H1 (cell line): ENCODE measurements at regions not wholly inside any gene's neighbourhood (a gene's known extent, or its start where the extent isn't known, plus 50 kb on each side); places are given as distances from the start of the nearest gene placed in this dataset.
"Not testable (repeated sequence)": the region's sequence is repeated elsewhere in the genome, so short reads cannot be mapped to it uniquely, and the experiment has no call there.

Experiments used
- CTCF ChIA-PET: fragments of 300-600 bp; sonication (Branson Sonifier 250); formaldehyde crosslinking; loops from one replicate; lab custom pipeline; 2021; ENCODE audit not compliant: partially characterized antibody; lab: Charles Lee
- POLR2A ChIA-PET: fragments of 300-600 bp; sonication (Branson Sonifier 250); formaldehyde crosslinking; loops from one replicate; lab custom pipeline; 2021; ENCODE audit warnings: inconsistent platforms; ENCODE audit not compliant: partially characterized antibody; lab: Charles Lee
- DNase-seq, 2 experiments: peaks; one replicate each; pipeline versions ENCODE4 v3.0.0 to v3.0.0-alpha.2; 2010 to 2022; ENCODE audit warnings: low spot score in 2 of 2, low read depth in 1 of 2, mixed read lengths in 1 of 2
- FAIRE-seq: peaks from 2 replicates; lab custom pipeline; 2011; peaks lifted over from hg19 to GRCh38; lab: Jason Lieb, UNC
- H2AFZ ChIP-seq: 2 replicates; pipeline ENCODE4 v1.8.1; 2012; ENCODE audit warnings: low read length, inconsistent platforms
- H2AK5ac ChIP-seq: 2 replicates; pipeline ENCODE4 v1.6.1; 2013; ENCODE audit warnings: low read depth, low read length
- H2BK120ac ChIP-seq: replicated peaks from 2 replicates; pipeline ENCODE3; 2013; ENCODE audit warnings: low read depth, low read length, inconsistent platforms
- H2BK12ac ChIP-seq: 2 replicates; pipeline ENCODE4 v1.6.1; 2013; ENCODE audit warnings: low read depth, low read length
- H2BK15ac ChIP-seq: 2 replicates; pipeline ENCODE4 v1.6.1; 2013; ENCODE audit warnings: low read length
- H2BK20ac ChIP-seq: 2 replicates; pipeline ENCODE4 v1.6.1; 2013; ENCODE audit warnings: low read length
- H2BK5ac ChIP-seq: 2 replicates; pipeline ENCODE4 v1.6.1; 2013; ENCODE audit warnings: low read depth, low read length
- H3K14ac ChIP-seq: 2 replicates; pipeline ENCODE4 v1.6.1; 2013; ENCODE audit warnings: inconsistent platforms; ENCODE audit not compliant: insufficient read length
- H3K18ac ChIP-seq: 2 replicates; pipeline ENCODE4 v1.6.1; 2013; ENCODE audit warnings: low read length; ENCODE audit errors: extremely low read depth
- H3K23ac ChIP-seq: 2 replicates; pipeline ENCODE4 v1.6.1; 2013; ENCODE audit warnings: inconsistent platforms; ENCODE audit not compliant: insufficient read length
- H3K23me2 ChIP-seq: 2 replicates; pipeline ENCODE4 v1.6.1; 2013; ENCODE audit warnings: low read depth, low read length
- H3K27ac ChIP-seq: 2 replicates; pipeline ENCODE4 v1.6.1; 2011; ENCODE audit warnings: low read depth, low read length, inconsistent platforms
- H3K27me3 ChIP-seq, 4 experiments: replicated peaks in 1 of 4; 1 replicate in 1 of 4; 2 replicates in 3 of 4; pipeline versions ENCODE4 v1.6.1 to v1.8.1; 2011 to 2013; ENCODE audit warnings: low read length in 3 of 4, mild to moderate bottlenecking in 3 of 4, inconsistent platforms in 2 of 4, mixed read lengths in 2 of 4, moderate library complexity in 1 of 4; ENCODE audit not compliant: control insufficient read depth in 3 of 4, insufficient read depth in 3 of 4; ENCODE audit errors: extremely low read depth in 1 of 4
- H3K36me3 ChIP-seq, 4 experiments: 2 replicates each; pipeline versions ENCODE4 v1.6.1 to v1.8.1; 2011 to 2013; ENCODE audit warnings: mild to moderate bottlenecking in 4 of 4, low read length in 3 of 4, moderate library complexity in 2 of 4, control low read depth in 1 of 4, inconsistent platforms in 1 of 4; ENCODE audit not compliant: insufficient read depth in 4 of 4, control insufficient read depth in 2 of 4
- H3K4ac ChIP-seq: replicated peaks from 2 replicates; pipeline ENCODE3; 2013; ENCODE audit warnings: low read length, low read depth, mixed read lengths, inconsistent platforms; ENCODE audit not compliant: insufficient read length
- H3K4me1 ChIP-seq, 4 experiments: replicated peaks in 1 of 4; 1 replicate in 1 of 4; 2 replicates in 3 of 4; pipeline versions ENCODE4 v1.6.1 to v1.8.1; 2011 to 2013; ENCODE audit warnings: low read length in 3 of 4, inconsistent platforms in 2 of 4, mixed read lengths in 1 of 4; ENCODE audit not compliant: insufficient read depth in 4 of 4, control insufficient read depth in 3 of 4
- H3K4me2 ChIP-seq, 2 experiments: 2 replicates each; pipeline versions ENCODE4 v1.6.1 to v1.8.1; 2011 to 2013; ENCODE audit warnings: low read depth in 2 of 2, low read length in 2 of 2, control low read depth in 1 of 2, inconsistent platforms in 1 of 2, mild to moderate bottlenecking in 1 of 2; ENCODE audit not compliant: insufficient read depth in 1 of 2
- H3K4me3 ChIP-seq, 4 experiments: fragments of 200-600, 300-600 bp in 1 of 4; sonication (generic), shearing (Covaris generic), sonication (Bioruptor Twin) in 1 of 4; 2 replicates each; pipeline versions ENCODE4 v1.5.1 to v1.8.1; 2011 to 2016; ENCODE audit warnings: low read length in 4 of 4, low read depth in 3 of 4, control low read depth in 2 of 4, inconsistent platforms in 2 of 4, mild to moderate bottlenecking in 2 of 4, mixed read lengths in 1 of 4, moderate library complexity in 1 of 4; ENCODE audit not compliant: insufficient read depth in 2 of 4; ENCODE audit errors: extremely low read depth in 1 of 4
- H3K56ac ChIP-seq: replicated peaks from 2 replicates; pipeline ENCODE3; 2013; ENCODE audit warnings: low read depth, mild to moderate bottlenecking, mixed read lengths, low read length, inconsistent platforms; ENCODE audit not compliant: insufficient read length
- H3K79me1 ChIP-seq: 2 replicates; pipeline ENCODE4 v1.6.1; 2013; ENCODE audit warnings: low read depth, low read length, control low read depth
- H3K79me2 ChIP-seq, 2 experiments: 2 replicates each; pipeline versions ENCODE4 v1.6.1 to v1.8.1; 2012 to 2013; ENCODE audit warnings: low read length in 2 of 2, mild to moderate bottlenecking in 2 of 2, inconsistent platforms in 1 of 2; ENCODE audit not compliant: insufficient read depth in 2 of 2, control insufficient read depth in 1 of 2
- H3K9ac ChIP-seq, 4 experiments: replicated peaks in 1 of 4; 1 replicate in 1 of 4; 2 replicates in 3 of 4; pipeline versions ENCODE4 v1.6.1 to v1.8.1; 2011 to 2013; ENCODE audit warnings: low read depth in 3 of 4, low read length in 3 of 4, control low read depth in 2 of 4, mild to moderate bottlenecking in 2 of 4, moderate library complexity in 2 of 4, inconsistent platforms in 1 of 4; ENCODE audit errors: extremely low read depth in 1 of 4
- H3K9me3 ChIP-seq, 2 experiments: 2 replicates each; pipeline versions ENCODE4 v1.6.1 to v1.8.1; 2012 to 2013; ENCODE audit warnings: mild to moderate bottlenecking in 2 of 2, moderate library complexity in 2 of 2, control low read depth in 1 of 2, inconsistent platforms in 1 of 2, low read depth in 1 of 2, low read length in 1 of 2, mixed read lengths in 1 of 2; ENCODE audit not compliant: insufficient read depth in 2 of 2
- H4K20me1 ChIP-seq, 2 experiments: replicated peaks in 1 of 2; 2 replicates each; pipeline versions ENCODE3 to v1.8.1; 2011 to 2013; ENCODE audit warnings: inconsistent platforms in 2 of 2, low read length in 2 of 2, mild to moderate bottlenecking in 1 of 2; ENCODE audit not compliant: insufficient read depth in 2 of 2, control insufficient read depth in 1 of 2
- H4K5ac ChIP-seq: 2 replicates; pipeline ENCODE4 v1.6.1; 2013; ENCODE audit warnings: low read length, low read depth, mixed read lengths, inconsistent platforms; ENCODE audit not compliant: insufficient read length
- H4K8ac ChIP-seq: 2 replicates; pipeline ENCODE4 v1.8.0; 2013; ENCODE audit warnings: mild to moderate bottlenecking, moderate library complexity, low read length, inconsistent platforms; ENCODE audit not compliant: insufficient read depth; ENCODE audit errors: extremely low read depth
- H4K91ac ChIP-seq: replicated peaks from 2 replicates; pipeline ENCODE3; 2013; ENCODE audit warnings: low read length, mixed read lengths, inconsistent platforms; ENCODE audit not compliant: insufficient read length
- WGBS, 2 experiments: shearing (Covaris generic) in 1 of 2; methylation state at CpG; one replicate each; pipeline versions ENCODE4 v1.1.6 to v1.1.7; 2013 to 2015; ENCODE audit warnings: low lambda C conversion rate in 2 of 2, mixed read lengths in 2 of 2, inconsistent platforms in 1 of 2, low coverage in 1 of 2, missing lambda C conversion rate in 1 of 2; ENCODE audit not compliant: insufficient replicate concordance in 2 of 2, insufficient coverage in 1 of 2, insufficient read length in 1 of 2; ENCODE audit errors: extremely low coverage in 1 of 2, missing lambda C conversion rate in 1 of 2; 5-methylcytosine and 5-hydroxymethylcytosine counted together

GRCh38 chr20:30723934-30724687 lies 533.4 kb upstream of the DEFB115 start:
- peak in 1 of 2 experiments; percentile 69 for DNase-seq
- H2BK5ac ChIP-seq, H3K4ac ChIP-seq, H3K18ac ChIP-seq, H3K79me1 ChIP-seq, H3K23me2 ChIP-seq, H2BK12ac ChIP-seq, FAIRE-seq, H4K20me1 ChIP-seq, POLR2A ChIA-PET, H3K79me2 ChIP-seq, H2BK20ac ChIP-seq, H3K4me1 ChIP-seq, H2AK5ac ChIP-seq, CTCF ChIA-PET, H4K8ac ChIP-seq, H2BK15ac ChIP-seq, H2BK120ac ChIP-seq, H4K91ac ChIP-seq, H3K9ac ChIP-seq, H3K36me3 ChIP-seq, H2AFZ ChIP-seq, H3K14ac ChIP-seq, H3K23ac ChIP-seq, H4K5ac ChIP-seq, H3K27me3 ChIP-seq, H3K27ac ChIP-seq, H3K56ac ChIP-seq: not testable (repeated sequence)
- 98% methylated on average over 16 of the region's 51 CpGs; no CpG with 5 or more reads in 1 of the 2 experiments for WGBS, 2 experiments
- H3K4me3 ChIP-seq = peak overlapping the region in 1 of 4 experiments; percentile 28; a peak in 1 of 8 replicates
- H3K4me2 ChIP-seq = peak overlapping the region in 1 of 2 experiments; percentile 45; a peak in 1 of 4 replicates
- H3K9me3 ChIP-seq = peaks cover 4 to 38% of the 10 kb centered on the region in 2 experiments; a peak in 2 of 4 replicates

- H3K56ac ChIP-seq, H3K18ac ChIP-seq, H2BK120ac ChIP-seq, H3K79me2 ChIP-seq, H4K8ac ChIP-seq, H3K23ac ChIP-seq, H2BK20ac ChIP-seq, H4K91ac ChIP-seq, H3K4me3 ChIP-seq, FAIRE-seq, H2BK12ac ChIP-seq, CTCF ChIA-PET, H3K4ac ChIP-seq, H3K23me2 ChIP-seq, H3K9ac ChIP-seq, H3K79me1 ChIP-seq, H2AK5ac ChIP-seq, H3K27ac ChIP-seq, H4K20me1 ChIP-seq, H3K27me3 ChIP-seq, DNase-seq, H4K5ac ChIP-seq, POLR2A ChIA-PET, H2AFZ ChIP-seq, H2BK15ac ChIP-seq, H3K4me1 ChIP-seq, H3K36me3 ChIP-seq, H2BK5ac ChIP-seq, H3K14ac ChIP-seq: not testable (repeated sequence)
- 0 out of 4 replicates have a peak overlapping the region, but pooled peaks of 1 of the 2 experiments have one; percentile 45 for H3K4me2 ChIP-seq
- WGBS, 2 experiments = 88% methylated on average over 9 of the region's 24 CpGs; no CpG with 5 or more reads in 1 of the 2 experiments
- peaks cover 0 to 38% of the 10 kb centered on the region in 2 experiments; a peak in 2 of 4 replicates for H3K9me3 ChIP-seq
Measured at GRCh38 chr20:30724688-30725074, 532.8 kb upstream of the DEFB115 start.
